H9 (cell line): ENCODE measurements at regions not wholly inside any gene's neighbourhood (a gene's known extent, or its start where the extent isn't known, plus 50 kb on each side); places are given as distances from the start of the nearest gene placed in this dataset.

Source experiments
- DNase-seq: peaks from one replicate; pipeline ENCODE4 v3.0.0-alpha.2; 2017
- H2AFZ ChIP-seq: one replicate; pipeline ENCODE4 v1.6.1; 2013; ENCODE audit warnings: mild to moderate bottlenecking, low read length, control low read depth, moderate library complexity
- H2AK5ac ChIP-seq: 2 replicates; pipeline ENCODE4 v1.6.1; 2013; ENCODE audit warnings: low read length, control low read depth, mixed read lengths; ENCODE audit not compliant: insufficient read length
- H2BK120ac ChIP-seq: one replicate; pipeline ENCODE4 v1.6.1; 2013; ENCODE audit warnings: low read depth, mild to moderate bottlenecking, low read length, control low read depth, inconsistent platforms; ENCODE audit not compliant: poor library complexity, severe bottlenecking
- H2BK12ac ChIP-seq: 2 replicates; pipeline ENCODE4 v1.6.1; 2013; ENCODE audit warnings: low read length, control low read depth, mixed read lengths, low read depth; ENCODE audit not compliant: insufficient read length
- H2BK15ac ChIP-seq: 2 replicates; pipeline ENCODE4 v1.6.1; 2013; ENCODE audit warnings: low read depth, low read length, control low read depth
- H2BK20ac ChIP-seq: one replicate; pipeline ENCODE4 v1.6.1; 2013; ENCODE audit warnings: low read depth, mild to moderate bottlenecking, low read length, control low read depth, inconsistent platforms; ENCODE audit not compliant: poor library complexity, severe bottlenecking
- H2BK5ac ChIP-seq: 2 replicates; pipeline ENCODE4 v1.6.1; 2013; ENCODE audit warnings: low read length, control low read depth, mixed read lengths; ENCODE audit not compliant: insufficient read length
- H3K14ac ChIP-seq: 2 replicates; pipeline ENCODE4 v1.6.1; 2013; ENCODE audit warnings: low read length, control low read depth; ENCODE audit not compliant: insufficient read depth
- H3K18ac ChIP-seq: 2 replicates; pipeline ENCODE4 v1.6.1; 2013; ENCODE audit warnings: low read depth, mild to moderate bottlenecking, mixed read lengths, low read length, control low read depth; ENCODE audit not compliant: insufficient read length
- H3K23ac ChIP-seq: 2 replicates; pipeline ENCODE4 v1.6.1; 2013; ENCODE audit warnings: low read length, control low read depth, mixed read lengths, low read depth; ENCODE audit not compliant: insufficient read length
- H3K23me2 ChIP-seq: 2 replicates; pipeline ENCODE4 v1.6.1; 2013; ENCODE audit warnings: low read depth, mild to moderate bottlenecking, mixed read lengths, low read length, control low read depth; ENCODE audit not compliant: insufficient read length, poor library complexity, severe bottlenecking
- H3K27ac ChIP-seq: 2 replicates; pipeline ENCODE4 v1.5.1; 2013; ENCODE audit warnings: low read length, control low read depth, mixed read lengths, low read depth; ENCODE audit not compliant: insufficient read length
- H3K27me3 ChIP-seq: 2 replicates; pipeline ENCODE4 v1.6.1; 2013; ENCODE audit warnings: low read length, control low read depth, inconsistent platforms; ENCODE audit not compliant: insufficient read depth
- H3K4ac ChIP-seq: 2 replicates; pipeline ENCODE4 v1.6.1; 2013; ENCODE audit warnings: low read depth, mild to moderate bottlenecking, control low read depth, inconsistent platforms, low read length, moderate library complexity
- H3K4me1 ChIP-seq: 2 replicates; pipeline ENCODE4 v1.6.1; 2013; ENCODE audit warnings: low read length, control low read depth, inconsistent platforms; ENCODE audit not compliant: insufficient read depth
- H3K4me2 ChIP-seq: 2 replicates; pipeline ENCODE4 v1.6.1; 2013; ENCODE audit warnings: low read length, control low read depth, mixed read lengths; ENCODE audit not compliant: insufficient read length, insufficient read depth
- H3K56ac ChIP-seq: 2 replicates; pipeline ENCODE4 v1.6.1; 2013; ENCODE audit warnings: low read depth, mild to moderate bottlenecking, mixed read lengths, low read length, control low read depth; ENCODE audit not compliant: insufficient read length
- H3K79me1 ChIP-seq: 2 replicates; pipeline ENCODE4 v1.6.1; 2013; ENCODE audit warnings: low read depth, mild to moderate bottlenecking, moderate library complexity, low read length, control low read depth, inconsistent platforms; ENCODE audit not compliant: insufficient read depth, poor library complexity, severe bottlenecking
- H3K79me2 ChIP-seq: 2 replicates; pipeline ENCODE4 v1.6.1; 2013; ENCODE audit warnings: low read length, control low read depth, inconsistent platforms; ENCODE audit not compliant: insufficient read depth
- H3K9ac ChIP-seq: 2 replicates; pipeline ENCODE4 v1.6.1; 2013; ENCODE audit warnings: low read length, control low read depth, mixed read lengths; ENCODE audit not compliant: insufficient read length; ENCODE audit errors: extremely low read depth
- H3K9me3 ChIP-seq: one replicate; pipeline ENCODE4 v1.6.1; 2013; ENCODE audit warnings: low read depth, low read length, inconsistent platforms; ENCODE audit not compliant: control insufficient read depth
- H3T11ph ChIP-seq: one replicate; pipeline ENCODE4 v1.6.1; 2013; ENCODE audit warnings: mild to moderate bottlenecking, low read length, control low read depth, inconsistent platforms
- H4K20me1 ChIP-seq: one replicate; pipeline ENCODE4 v1.6.1; 2013; ENCODE audit not compliant: control insufficient read depth, insufficient read length, insufficient read depth
- H4K5ac ChIP-seq: 2 replicates; pipeline ENCODE4 v1.6.1; 2013; ENCODE audit warnings: low read depth, mild to moderate bottlenecking, mixed read lengths, low read length, control low read depth; ENCODE audit not compliant: insufficient read length
- H4K8ac ChIP-seq: replicated peaks from 2 replicates; pipeline ENCODE4 v1.6.1; 2013; ENCODE audit warnings: low read length, control low read depth, mixed read lengths, low read depth; ENCODE audit not compliant: insufficient read length
- H4K91ac ChIP-seq: 2 replicates; pipeline ENCODE4 v1.6.1; 2013; ENCODE audit warnings: low read depth, mild to moderate bottlenecking, moderate library complexity, mixed read lengths, low read length, control low read depth; ENCODE audit not compliant: insufficient read length
- H3K27ac Mint-ChIP-seq, 3 experiments: 2 replicates in 2 of 3; 3 replicates in 1 of 3; pipeline ENCODE4 v1.8.0; 2020 to 2021; ENCODE audit warnings: mixed read lengths in 3 of 3, mild to moderate bottlenecking in 1 of 3, moderate library complexity in 1 of 3
- H3K27me3 Mint-ChIP-seq: 2 replicates; pipeline ENCODE4 v1.8.0; 2021; ENCODE audit warnings: low read depth, mild to moderate bottlenecking, moderate library complexity, mixed read lengths
- H3K36me3 Mint-ChIP-seq, 3 experiments: 2 replicates in 2 of 3; 3 replicates in 1 of 3; pipeline ENCODE4 v1.8.0; 2020 to 2021; ENCODE audit warnings: low read depth in 3 of 3, mixed read lengths in 3 of 3; ENCODE audit not compliant: insufficient read depth in 1 of 3
- H3K4me1 Mint-ChIP-seq, 2 experiments: 2 replicates each; pipeline ENCODE4 v1.8.0; 2020; ENCODE audit warnings: mixed read lengths in 2 of 2
- H3K4me3 Mint-ChIP-seq, 2 experiments: 2 replicates in 1 of 2; 3 replicates in 1 of 2; pipeline ENCODE4 v1.8.0; 2020 to 2021; ENCODE audit warnings: mild to moderate bottlenecking in 2 of 2, mixed read lengths in 2 of 2, moderate library complexity in 1 of 2
- H3K9me3 Mint-ChIP-seq, 2 experiments: 2 replicates in 1 of 2; 3 replicates in 1 of 2; pipeline ENCODE4 v1.8.0; 2020; ENCODE audit warnings: mild to moderate bottlenecking in 2 of 2, mixed read lengths in 2 of 2, moderate library complexity in 1 of 2
- WGBS: extraction: QIAGEN DNeasy Blood & Tissue Kit; methylation state at CpG from one replicate; pipeline ENCODE4 v1.1.7; 2013; ENCODE audit warnings: missing lambda C conversion rate, low lambda C conversion rate, mixed read lengths; ENCODE audit not compliant: insufficient read length; ENCODE audit errors: extremely low coverage; 5-methylcytosine and 5-hydroxymethylcytosine counted together
- TF ChIP-seq, protein P1 (sequence below): fragments of 200-600 bp; sonication (generic); conservative IDR thresholded peaks from 3 replicates; pipeline ENCODE4 v1.8.0; 2021; ENCODE audit warnings: antibody characterized with exemption, mild to moderate bottlenecking

DNA sequence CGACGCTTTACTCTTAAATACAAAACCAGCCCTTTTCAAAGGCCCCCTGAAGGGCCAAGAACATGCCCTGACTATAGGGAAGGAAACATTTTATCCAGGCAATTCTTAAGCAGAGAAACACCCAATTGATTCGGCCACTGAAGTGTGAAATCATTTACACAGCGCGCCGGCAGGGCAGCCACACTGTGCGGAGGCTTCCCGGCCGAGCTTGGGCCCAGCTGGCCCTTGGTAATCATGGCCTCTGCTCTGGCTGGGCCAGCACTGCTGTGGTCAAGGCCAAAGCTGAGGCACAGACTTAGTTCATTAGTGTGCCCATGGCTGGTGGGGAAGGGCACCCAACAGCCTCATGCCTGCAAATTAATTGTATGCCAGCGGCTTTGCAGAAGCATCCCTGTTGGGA is 143.7 kb upstream of the HABP2 start:
- Histone ChIP-seq H3K4ac (no peak overlapping the region), H3K4me2 (no peak overlapping the region), H3K27me3 (no peaks in the 10 kb centered on the region; the same call in 1 of the 2 replicates), H4K5ac (no peak overlapping the region), H2AFZ (no peak overlapping the region), H2BK20ac (no peak overlapping the region), H3K56ac (no peak overlapping the region), H3K79me1 (no peaks in the 10 kb centered on the region), H3K23me2 (no peaks in the 10 kb centered on the region), H3K79me2 (no peaks in the 10 kb centered on the region), H3K9ac (no peak overlapping the region), H2BK5ac (no peak overlapping the region), H2BK15ac (no peak overlapping the region), H3K23ac (no peak overlapping the region), H2AK5ac (no peak overlapping the region), H4K20me1 (no peaks in the 10 kb centered on the region), H3K9me3 (no peaks in the 10 kb centered on the region), H3K18ac (no peak overlapping the region), H2BK12ac (no peak overlapping the region), H3T11ph (no peak overlapping the region), H3K4me1 (peaks cover 11% of the 10 kb centered on the region), H3K14ac (no peak overlapping the region), H3K27ac (no peak overlapping the region), H2BK120ac (no peak overlapping the region), H4K8ac (no peak overlapping the region), H4K91ac (no peak overlapping the region)
- DNase-seq: no peak
- WGBS: no CpG with 5 or more reads among the region's 10 CpGs
- Mint-ChIP-seq H3K27me3 (peaks cover 54% of the 10 kb centered on the region), H3K36me3 (no peaks in the 10 kb centered on the region), H3K27ac (no peak overlapping the region), H3K4me1 (peaks cover 31 to 49% of the 10 kb centered on the region in 2 experiments), H3K9me3 (no peaks in the 10 kb centered on the region; a peak in 2 of 5 replicates), H3K4me3 (no peak overlapping the region)
- TF ChIP-seq, protein P1, sequence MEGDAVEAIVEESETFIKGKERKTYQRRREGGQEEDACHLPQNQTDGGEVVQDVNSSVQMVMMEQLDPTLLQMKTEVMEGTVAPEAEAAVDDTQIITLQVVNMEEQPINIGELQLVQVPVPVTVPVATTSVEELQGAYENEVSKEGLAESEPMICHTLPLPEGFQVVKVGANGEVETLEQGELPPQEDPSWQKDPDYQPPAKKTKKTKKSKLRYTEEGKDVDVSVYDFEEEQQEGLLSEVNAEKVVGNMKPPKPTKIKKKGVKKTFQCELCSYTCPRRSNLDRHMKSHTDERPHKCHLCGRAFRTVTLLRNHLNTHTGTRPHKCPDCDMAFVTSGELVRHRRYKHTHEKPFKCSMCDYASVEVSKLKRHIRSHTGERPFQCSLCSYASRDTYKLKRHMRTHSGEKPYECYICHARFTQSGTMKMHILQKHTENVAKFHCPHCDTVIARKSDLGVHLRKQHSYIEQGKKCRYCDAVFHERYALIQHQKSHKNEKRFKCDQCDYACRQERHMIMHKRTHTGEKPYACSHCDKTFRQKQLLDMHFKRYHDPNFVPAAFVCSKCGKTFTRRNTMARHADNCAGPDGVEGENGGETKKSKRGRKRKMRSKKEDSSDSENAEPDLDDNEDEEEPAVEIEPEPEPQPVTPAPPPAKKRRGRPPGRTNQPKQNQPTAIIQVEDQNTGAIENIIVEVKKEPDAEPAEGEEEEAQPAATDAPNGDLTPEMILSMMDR: no peak
